Ectodermal cell (in vitro differentiated cells): ENCODE measurements at regions not wholly inside any gene's neighbourhood (a gene's known extent, or its start where the extent isn't known, plus 50 kb on each side); places are given as distances from the start of the nearest gene placed in this dataset.
"Not testable (repeated sequence)": the region's sequence is repeated elsewhere in the genome, so short reads cannot be mapped to it uniquely, and the experiment has no call there.

Experiments
- H3K27ac ChIP-seq: 2 replicates; pipeline ENCODE4 v1.7.0; 2013; ENCODE audit warnings: mild to moderate bottlenecking, low read depth, low read length; ENCODE audit not compliant: insufficient read depth, poor library complexity, severe bottlenecking
- H3K27me3 ChIP-seq: 2 replicates; pipeline ENCODE4 v1.7.0; 2013; ENCODE audit warnings: mild to moderate bottlenecking, low read length; ENCODE audit not compliant: insufficient read depth, control insufficient read depth, poor library complexity, severe bottlenecking
- H3K36me3 ChIP-seq: one replicate; pipeline ENCODE4 v1.7.0; 2013; ENCODE audit warnings: low read length; ENCODE audit not compliant: control insufficient read depth, insufficient read depth
- H3K4me1 ChIP-seq: one replicate; pipeline ENCODE4 v1.7.0; 2013; ENCODE audit warnings: low read length; ENCODE audit not compliant: control insufficient read depth, insufficient read depth
- H3K4me3 ChIP-seq: 2 replicates; pipeline ENCODE4 v1.7.0; 2013; ENCODE audit warnings: low read depth, low read length, control low read depth; ENCODE audit not compliant: insufficient read depth
- H3K9me3 ChIP-seq: 2 replicates; pipeline ENCODE4 v1.7.0; 2013; ENCODE audit warnings: mild to moderate bottlenecking, low read length, moderate library complexity; ENCODE audit not compliant: control insufficient read depth
- WGBS, 2 experiments: methylation state at CpG; one replicate each; pipeline ENCODE4 v1.1.7; 2013; ENCODE audit warnings: missing lambda C conversion rate in 2 of 2; 5-methylcytosine and 5-hydroxymethylcytosine counted together

DNA sequence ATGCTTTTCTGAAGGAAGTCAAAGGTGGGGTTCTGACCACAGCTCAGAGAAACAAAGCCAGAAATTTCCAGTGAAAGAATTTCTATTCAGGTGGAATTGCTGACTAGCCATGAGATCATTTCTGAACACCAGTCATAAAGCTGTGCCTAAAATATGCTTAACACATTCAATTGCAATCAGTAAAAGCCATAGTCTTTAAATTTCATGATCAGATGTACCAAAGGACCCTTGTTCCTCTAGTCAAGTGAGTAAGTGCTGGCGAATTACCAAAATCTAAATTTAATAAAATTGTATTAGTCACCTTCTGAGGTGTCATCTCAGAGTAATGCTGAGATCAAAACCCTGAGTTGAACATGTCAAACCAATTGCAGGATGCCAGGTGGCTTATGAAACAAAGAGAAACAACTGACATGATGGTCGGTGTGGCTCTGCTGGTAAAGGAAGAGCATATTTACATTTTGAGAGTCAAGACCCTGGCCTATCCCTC, 334.2 kb upstream of the CCNH start:
- Histone ChIP-seq H3K27ac (no peak overlapping the region), H3K27me3 (no peaks in the 10 kb centered on the region), H3K4me3 (no peak overlapping the region), H3K36me3 (no peaks in the 10 kb centered on the region), H3K9me3 (no peaks in the 10 kb centered on the region), H3K4me1 (no peaks in the 10 kb centered on the region)
- 93 to 97% methylated on average over 2 of the region's 2 CpGs for WGBS, 2 experiments

DNA sequence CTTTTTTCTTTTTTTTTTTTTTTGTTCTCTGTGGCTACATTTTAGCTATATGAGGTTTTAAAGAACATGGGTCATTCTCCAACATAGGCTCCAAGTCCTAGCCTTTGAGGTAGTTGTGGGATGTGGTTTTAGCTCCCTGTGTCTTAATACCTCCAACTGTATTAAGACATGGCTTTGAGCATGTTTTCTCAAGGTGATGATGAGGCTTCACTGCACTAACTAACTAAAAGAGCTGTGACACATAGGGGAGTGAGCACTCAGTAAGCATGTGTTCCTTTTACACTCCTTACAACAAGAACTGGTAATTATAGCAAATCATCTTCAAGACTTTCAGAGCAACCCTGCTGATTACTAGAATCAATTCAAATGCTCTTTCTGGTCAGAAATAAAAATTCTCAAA, 333.6 kb upstream of the CCNH start:
- Histone ChIP-seq H3K27ac (no peak overlapping the region), H3K27me3 (no peaks in the 10 kb centered on the region), H3K9me3 (no peaks in the 10 kb centered on the region), H3K4me1 (peaks cover 5% of the 10 kb centered on the region), H3K36me3 (no peaks in the 10 kb centered on the region), H3K4me3 (no peak overlapping the region)

DNA sequence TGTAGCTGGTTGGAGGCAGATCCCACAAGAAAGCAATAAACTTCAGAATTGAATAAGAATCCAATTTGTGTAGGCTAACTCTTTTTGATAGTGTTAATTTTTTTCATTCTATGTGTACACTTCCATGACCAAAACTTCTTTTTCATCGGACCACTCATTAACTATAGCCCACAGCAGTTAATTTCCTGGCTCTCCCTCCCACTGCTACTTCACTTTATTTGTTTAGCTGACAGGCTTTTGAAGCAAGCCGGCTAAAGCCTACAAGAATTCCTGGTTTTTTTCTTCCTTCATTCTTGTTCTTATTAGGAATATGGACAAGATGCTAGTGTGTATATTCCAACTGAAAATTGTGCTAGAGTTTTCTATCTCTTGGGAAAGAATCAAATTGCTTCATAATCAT, 329.2 kb upstream of the CCNH start:
- no peak overlapping the region for H3K27ac ChIP-seq
- WGBS, 2 experiments: 18 to 34% methylated on average over 2 of the region's 2 CpGs
- H3K9me3 ChIP-seq: no peaks in the 10 kb centered on the region
- no peaks in the 10 kb centered on the region for H3K36me3 ChIP-seq
- H3K4me1 ChIP-seq: peaks cover 12% of the 10 kb centered on the region
- no peaks in the 10 kb centered on the region for H3K27me3 ChIP-seq
- no peak overlapping the region for H3K4me3 ChIP-seq

DNA sequence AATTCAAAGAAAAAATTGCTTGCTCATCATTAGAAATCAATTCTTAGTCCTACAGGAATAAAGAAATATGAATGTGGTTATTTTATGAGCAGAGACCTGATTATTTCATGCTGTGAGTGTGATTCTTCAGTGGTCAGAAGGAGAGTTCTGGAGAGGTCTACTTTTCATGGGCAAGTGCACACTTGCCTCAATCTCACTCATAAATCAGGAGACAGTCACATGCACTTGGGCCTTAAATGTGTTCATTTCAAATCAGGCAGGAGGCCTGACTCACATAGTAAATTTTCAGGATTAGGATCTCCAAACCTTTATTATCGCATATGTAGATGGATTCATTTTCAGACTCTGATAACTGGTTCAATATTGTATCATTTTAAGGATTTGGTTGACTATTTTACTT, 323.2 kb upstream of the CCNH start:
- WGBS, 2 experiments: 100% methylated on average over 1 of the region's 1 CpG; no CpG with 5 or more reads in 1 of the 2 experiments
- Histone ChIP-seq H3K27ac (no peak overlapping the region), H3K9me3 (no peaks in the 10 kb centered on the region), H3K36me3 (no peaks in the 10 kb centered on the region), H3K27me3 (no peaks in the 10 kb centered on the region), H3K4me1 (peaks cover 3% of the 10 kb centered on the region), H3K4me3 (no peak overlapping the region)

DNA sequence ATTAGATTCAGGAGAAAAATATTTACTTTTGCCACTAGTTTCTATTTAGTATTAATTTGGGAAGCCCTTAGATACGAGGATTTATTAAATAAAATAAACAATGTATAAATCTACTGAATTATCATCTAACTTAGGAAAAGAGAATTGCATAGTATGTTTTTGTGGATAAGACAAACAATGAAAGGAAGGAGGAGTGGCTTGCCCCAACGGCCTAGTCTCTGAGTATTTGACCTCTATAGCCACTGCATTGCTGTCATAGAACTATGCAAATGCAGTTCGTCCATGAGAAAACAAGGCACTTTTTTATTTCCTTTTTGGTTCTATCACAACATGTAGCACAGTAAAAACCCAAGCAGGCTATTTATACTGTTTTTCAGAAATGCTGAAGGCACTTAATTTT, 321.2 kb upstream of the CCNH start:
- Histone ChIP-seq H3K4me3 (no peak overlapping the region), H3K36me3 (no peaks in the 10 kb centered on the region), H3K27ac (no peak overlapping the region), H3K9me3 (no peaks in the 10 kb centered on the region), H3K4me1 (no peaks in the 10 kb centered on the region), H3K27me3 (no peaks in the 10 kb centered on the region)
- 65 to 72% methylated on average over 2 of the region's 3 CpGs for WGBS, 2 experiments

DNA sequence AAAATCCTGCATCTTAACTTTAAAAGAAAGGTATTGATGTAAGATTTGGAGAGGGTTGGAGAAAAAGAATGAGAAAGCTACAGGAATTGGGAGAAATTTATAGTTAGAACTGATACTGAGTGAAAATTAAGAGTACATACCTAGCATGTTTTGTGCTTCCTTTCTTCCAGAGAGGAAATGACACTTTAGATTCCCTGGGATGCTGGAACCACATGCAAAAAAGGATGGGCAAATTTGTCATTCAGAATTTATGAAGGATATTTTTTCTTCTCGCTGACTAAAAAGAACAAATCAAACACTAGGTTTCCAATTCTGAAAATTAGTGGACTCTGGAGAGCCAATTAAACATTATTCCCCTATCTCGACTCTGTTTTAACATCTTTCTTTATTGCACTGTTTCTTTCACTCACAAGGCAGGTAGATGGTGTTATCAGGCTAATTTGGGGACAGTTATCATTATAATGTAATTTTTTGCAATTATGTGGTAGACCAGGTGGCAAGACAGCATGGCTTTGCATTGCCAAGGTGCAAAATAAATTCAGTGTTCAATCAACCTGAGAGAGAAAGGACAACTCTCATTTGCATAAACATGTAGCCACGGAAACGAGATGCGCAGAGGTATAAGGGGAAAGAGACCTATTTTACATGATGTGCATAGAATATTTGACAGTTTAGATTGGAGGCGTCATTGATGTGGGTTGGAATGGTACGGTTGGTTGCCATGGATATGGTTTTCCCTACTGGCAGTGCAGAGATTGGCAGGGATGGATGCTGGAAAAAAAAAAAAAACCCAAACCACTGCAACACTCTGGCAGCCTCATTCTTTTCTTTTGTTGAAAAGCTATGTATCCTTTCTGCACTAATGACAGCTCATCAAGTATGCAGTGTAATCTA, 320.4 kb upstream of the CCNH start:
- Histone ChIP-seq H3K27me3 (no peaks in the 10 kb centered on the region), H3K4me1 (no peaks in the 10 kb centered on the region), H3K36me3 (no peaks in the 10 kb centered on the region), H3K27ac (no peak overlapping the region), H3K4me3 (no peak overlapping the region), H3K9me3 (no peaks in the 10 kb centered on the region)
- 84 to 93% methylated on average over 6 to 7 of the region's 7 CpGs for WGBS, 2 experiments

DNA sequence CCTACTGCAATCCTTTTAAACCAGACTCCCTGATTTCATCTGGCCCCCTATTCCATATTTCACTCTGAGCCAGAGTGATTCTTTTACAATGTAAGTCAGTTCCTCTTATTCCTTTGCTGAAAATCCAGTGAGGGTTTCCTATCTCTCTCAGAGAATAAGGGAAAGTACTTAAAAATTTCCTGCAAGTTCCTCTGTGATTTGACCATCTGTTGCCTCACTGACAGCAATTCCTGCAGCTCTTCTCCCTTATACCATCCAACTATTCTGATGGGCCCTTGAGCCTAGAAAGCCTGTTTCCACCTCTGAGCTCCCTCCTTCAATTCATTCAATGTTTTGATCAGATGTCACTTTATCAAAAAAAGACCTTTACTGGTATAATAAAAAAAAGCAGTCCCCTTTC, 317.1 kb upstream of the CCNH start:
- Histone ChIP-seq H3K27me3 (no peaks in the 10 kb centered on the region), H3K9me3 (no peaks in the 10 kb centered on the region), H3K4me1 (no peaks in the 10 kb centered on the region), H3K4me3 (no peak overlapping the region), H3K27ac (no peak overlapping the region), H3K36me3 (no peaks in the 10 kb centered on the region)

DNA sequence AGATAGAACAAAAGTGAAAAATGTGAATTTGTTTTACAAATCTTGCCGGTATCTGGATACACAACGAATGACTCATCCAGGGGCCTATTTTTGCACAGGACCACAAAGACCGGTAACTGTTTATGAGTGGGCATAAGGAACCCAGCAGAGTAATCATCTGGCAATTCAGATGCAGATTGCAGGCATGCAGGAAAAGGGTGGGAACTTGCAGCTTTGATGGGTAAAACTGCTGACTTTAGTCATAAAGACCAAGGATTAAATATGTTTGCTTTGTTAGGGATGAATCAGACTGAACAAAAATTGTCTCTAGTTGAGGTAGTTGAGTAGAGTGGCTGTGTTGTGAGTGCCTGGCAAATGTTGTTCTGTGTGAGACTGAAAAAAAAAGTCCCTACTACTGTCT, 309.6 kb upstream of the CCNH start:
- Histone ChIP-seq H3K9me3 (no peaks in the 10 kb centered on the region), H3K36me3 (no peaks in the 10 kb centered on the region), H3K27ac (no peak overlapping the region), H3K4me3 (no peak overlapping the region), H3K4me1 (no peaks in the 10 kb centered on the region), H3K27me3 (no peaks in the 10 kb centered on the region)
- WGBS, 2 experiments: 66 to 75% methylated on average over 3 of the region's 3 CpGs

DNA sequence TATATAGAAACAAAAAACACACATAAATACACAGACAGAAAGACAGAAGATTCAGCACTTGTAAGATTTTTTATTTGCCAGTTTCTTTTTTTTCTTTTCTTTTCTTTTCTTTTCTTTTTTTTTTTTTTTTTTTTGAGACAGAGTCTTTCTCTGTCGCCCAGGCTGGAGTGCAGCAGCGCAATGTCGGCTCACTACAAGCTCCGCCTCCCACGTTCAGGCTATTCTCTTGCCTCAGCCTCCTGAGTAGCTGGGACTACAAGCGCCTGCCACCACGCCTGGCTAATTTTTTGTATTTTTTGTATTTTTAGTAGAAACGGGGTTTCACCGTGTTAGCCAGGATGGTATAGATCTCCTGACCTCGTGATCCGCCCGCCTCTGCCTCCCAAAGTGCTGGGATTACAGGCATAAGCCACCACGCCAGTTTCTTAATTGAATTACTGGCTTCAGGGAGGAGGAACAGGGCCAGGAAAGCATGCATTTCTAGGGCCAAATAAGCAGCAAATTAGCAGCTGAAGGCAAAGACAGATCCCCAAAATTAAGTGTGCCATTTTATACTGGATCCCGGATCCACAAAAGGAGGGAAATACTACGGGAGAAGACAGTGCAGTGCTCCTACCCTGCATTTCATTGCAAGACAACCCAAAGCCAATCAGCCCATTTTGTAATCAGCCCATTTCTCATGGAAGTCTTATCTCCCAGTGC, 305.6 kb upstream of the CCNH start:
- 91 to 92% methylated on average over 15 of the region's 15 CpGs for WGBS, 2 experiments
- not testable (repeated sequence) for H3K27ac ChIP-seq, H3K27me3 ChIP-seq

DNA sequence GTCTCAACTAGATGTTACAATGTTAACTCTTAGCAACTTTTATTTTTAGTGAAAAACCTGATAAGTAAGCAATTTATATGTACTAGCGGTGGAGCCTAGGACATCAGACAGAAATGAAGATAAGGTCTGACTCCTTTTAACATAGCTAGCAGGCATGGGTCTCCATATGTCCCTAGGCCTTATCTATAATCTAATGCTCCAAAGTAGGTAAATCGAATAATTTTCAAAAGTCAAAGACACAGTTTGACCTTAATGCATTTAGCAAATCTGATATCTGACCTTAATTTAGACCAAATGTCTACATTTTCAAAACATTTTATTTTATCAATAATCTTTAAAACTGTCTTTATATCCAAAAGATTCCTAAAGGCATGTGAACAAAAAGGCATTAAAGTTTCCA, 305.0 kb upstream of the CCNH start:
- H3K9me3 ChIP-seq: no peaks in the 10 kb centered on the region

More for the DNA sequence above, 305.6 kb upstream of the CCNH start:
- H3K36me3 ChIP-seq, H3K9me3 ChIP-seq, H3K4me1 ChIP-seq, H3K4me3 ChIP-seq: not testable (repeated sequence)

More for the DNA sequence above, 305.0 kb upstream of the CCNH start:
- no peak overlapping the region for H3K27ac ChIP-seq
- no peaks in the 10 kb centered on the region for H3K4me1 ChIP-seq
- 92 to 100% methylated on average over 2 of the region's 2 CpGs for WGBS, 2 experiments
- no peak overlapping the region for H3K4me3 ChIP-seq
- no peaks in the 10 kb centered on the region for H3K36me3 ChIP-seq
- H3K27me3 ChIP-seq: no peaks in the 10 kb centered on the region
